GM04504 (cell line): ENCODE measurements at regions not wholly inside any gene's neighbourhood (a gene's known extent, or its start where the extent isn't known, plus 50 kb on each side); places are given as distances from the start of the nearest gene placed in this dataset.

Experiments
- DNase-seq: peaks from one replicate; pipeline ENCODE4 v3.0.0-alpha.2; 2012; ENCODE audit warnings: low read depth

DNA sequence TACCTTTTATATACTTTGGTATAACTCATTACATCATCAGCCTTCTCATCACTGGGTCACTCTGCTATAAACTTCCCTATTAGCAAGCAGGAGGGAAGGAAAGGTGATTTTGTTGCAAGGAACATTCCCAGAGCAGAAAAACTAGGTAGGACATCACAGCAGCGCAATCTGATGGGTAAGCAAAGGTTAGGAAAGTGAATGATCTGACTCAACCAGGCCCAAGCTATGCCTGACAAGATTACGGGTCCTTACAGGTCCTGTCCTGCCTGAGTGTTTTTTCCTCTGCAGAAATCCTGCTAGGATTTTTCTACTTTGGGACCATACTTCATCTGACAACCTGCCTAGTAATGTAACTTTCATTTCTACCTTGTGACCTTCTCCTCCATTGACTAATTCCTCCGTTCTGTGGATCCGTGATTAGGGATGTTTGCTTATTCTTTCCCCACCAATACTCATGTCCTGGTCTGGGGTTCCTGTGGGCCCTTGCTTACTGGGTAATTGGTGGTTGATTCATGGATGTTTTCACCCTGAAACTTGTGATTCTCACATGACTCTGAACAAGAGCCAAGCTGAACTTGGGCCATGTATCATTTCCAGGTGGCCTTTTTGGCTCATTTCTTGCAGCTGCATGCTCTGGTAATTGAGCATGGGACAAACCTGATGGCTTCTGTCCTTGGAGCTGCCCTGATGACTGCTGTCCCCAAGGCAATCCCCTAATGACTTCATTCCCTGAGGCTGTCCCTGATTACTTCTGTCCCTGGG, 111.9 kb upstream of the KIT start:
- DNase-seq = no peak

DNA sequence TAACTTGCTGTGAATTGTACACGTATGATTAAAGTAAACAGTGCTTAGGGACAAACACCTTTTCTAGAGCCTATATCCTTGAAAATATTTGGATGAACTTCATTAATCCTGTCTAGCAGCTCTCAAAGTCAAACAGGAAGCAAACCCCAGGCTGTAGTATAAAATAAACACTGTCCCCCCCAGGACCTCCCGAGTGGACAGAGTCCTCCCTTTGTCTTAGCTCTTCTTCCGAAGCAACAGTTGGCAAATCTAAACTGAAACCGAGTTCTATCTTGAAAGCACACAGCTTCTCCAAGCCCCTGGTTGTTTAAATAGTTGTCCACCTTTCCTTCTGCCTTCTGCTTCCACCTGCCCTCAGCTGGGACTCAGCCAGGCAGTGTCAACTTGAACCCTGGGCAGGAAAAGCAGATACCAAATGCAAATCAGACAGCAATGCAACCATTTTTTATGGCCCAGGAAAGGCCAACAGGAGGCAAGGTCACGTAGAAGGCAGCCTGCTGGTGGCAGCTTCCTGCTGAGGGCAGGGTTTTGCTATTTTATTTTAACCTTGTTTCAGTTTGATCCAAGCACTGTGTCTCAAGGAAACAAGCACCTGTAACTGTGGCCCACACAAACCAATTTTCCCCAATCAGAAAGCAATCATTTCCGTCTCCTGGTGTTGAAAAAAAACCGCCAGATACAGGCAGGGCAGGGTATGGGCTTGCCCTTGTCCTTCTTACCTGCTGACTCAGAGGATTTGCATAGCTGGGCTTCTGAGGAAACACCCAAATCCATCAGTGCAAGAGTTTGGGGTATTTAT, 110.3 kb upstream of the KIT start:
- no peak for DNase-seq

DNA sequence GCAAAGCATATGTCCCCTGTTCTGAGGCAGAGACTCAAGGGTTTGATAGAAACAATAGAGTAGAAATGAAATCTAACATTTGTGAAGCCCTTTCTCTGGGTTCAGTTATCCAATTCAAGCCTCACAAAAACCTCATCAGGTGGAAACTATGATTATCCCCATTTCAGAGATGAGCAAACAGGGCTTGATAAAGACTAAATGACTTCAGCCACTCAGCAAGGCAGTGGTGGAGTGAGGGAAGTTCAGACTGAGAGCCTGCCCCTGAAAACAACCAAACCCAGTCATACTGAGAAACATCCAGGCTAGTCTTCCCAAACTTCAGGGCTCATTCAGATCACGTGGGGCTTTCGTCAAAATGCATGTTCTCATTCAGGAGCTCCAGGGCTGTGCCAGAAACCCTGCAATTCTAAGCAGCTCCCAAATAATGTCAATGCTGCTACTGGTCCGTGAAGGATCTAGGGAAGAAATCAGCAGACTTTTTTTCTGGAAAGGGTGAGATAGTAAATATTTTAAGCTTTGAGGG, 109.6 kb upstream of the KIT start:
- no peak for DNase-seq

DNA sequence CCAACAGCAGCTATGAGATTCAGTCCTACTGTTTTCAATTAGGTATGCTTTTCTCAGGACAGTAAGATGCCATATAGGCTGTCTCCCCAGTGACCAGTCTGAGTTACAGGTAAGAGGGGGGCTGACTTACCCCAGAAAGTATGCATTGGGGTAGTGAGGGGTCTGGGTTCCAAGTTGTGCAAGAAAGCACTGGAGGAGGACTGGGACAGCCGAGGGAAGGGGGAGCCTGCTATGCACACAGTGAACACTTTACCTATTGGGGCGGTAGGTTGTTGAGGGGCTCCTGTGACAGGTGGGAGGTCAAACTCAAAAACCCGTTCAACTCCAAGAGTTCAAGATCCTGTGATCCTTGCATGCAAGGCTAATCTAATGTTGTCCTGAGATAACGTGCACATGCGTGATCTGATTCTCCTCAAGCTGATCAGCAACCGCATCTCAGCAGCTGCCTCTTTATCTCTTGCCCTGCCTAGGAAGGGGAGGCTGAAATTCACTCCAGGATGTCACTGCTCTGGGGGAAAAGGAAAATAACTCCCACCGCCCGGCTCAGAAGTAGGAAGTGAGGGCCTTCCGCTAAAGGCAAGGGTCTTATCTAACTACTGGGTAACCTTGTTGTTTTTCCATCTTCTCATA, 108.8 kb upstream of the KIT start:
- DNase-seq = no peak

DNA sequence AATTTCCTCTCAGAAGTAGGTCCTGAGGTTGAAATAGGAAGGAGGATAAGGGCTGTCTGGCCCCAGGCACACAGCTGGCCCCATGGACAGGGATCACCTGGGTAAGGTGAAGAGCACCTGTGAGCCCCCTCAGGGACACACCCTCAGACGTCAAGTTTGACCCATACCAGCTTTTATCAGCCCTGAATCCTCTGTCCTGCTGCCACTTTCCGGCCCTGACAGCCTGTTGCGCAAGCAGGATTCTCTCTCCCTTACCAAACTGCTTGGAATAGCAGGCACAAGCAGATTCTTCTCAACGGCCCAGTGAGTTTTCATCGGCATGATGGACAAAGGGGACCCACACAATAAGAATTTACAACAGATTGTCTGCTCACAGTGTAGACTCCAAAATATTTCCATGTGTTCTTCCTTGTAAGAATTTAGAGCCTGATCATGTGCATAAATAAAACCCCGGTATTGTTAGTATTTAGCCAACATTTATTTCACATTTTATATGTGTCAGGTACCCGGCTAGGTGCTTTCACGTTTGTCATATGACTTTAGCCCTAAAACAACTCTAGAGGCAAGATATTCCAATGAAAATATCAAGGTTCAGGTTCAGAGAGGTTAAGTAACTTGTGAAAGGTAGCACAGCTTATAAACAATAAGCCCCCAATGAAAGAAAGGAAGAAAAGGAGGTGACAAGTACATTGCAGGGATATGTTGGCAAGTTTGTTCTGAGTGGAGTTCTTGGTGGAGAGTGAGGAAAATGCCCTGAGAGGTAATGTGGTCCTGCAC, 107.2 kb upstream of the KIT start:
- DNase-seq = no peak

DNA sequence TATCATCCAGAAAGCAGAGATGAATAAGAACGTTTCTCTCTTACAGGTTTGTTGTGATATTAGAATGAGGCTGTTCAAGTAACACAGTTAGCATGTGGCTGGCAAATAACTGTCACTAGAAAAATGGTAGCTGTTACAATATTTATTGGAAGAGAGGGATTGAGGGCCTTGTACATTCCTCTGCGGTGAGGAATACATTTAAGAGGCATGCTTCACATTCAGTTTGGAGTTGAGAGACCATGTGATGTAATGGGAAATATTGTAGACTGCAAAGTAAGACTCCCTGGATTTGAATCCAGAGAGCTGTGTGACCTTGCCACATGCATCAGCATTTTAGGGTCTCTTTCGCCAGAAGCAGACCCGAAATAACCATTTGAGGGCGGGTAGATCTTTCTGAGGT, 104.8 kb upstream of the KIT start:
- no peak for DNase-seq

DNA sequence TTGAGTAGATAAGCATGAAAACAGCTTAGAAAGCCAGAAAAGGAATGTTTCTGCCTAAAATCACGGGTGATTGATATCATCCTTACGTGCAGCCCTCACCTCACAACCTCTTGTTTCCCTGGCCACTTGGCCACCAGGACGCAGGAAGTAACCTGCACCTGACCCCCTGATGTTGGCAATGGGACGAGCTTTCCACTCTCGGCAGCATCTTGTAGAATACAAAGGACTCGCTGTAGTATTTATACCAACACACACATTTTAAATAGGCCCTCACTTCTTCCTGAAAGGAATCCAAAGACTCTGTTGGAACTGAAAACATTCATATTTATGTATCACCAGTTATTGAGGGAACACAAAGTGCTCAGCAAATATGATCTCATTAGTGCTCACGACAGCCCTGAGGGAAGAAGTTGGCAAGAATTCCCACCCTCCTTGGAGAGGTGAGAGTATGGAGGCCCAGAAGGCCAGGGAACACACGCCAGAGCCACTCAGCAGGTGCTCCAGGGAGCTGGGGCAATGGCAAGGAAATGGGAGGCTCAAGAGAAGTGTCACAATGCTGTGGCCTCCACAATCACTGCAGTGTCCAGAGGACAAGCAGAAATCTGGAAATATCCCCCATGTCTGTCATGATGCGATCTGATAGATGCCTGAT, 103.3 kb upstream of the KIT start:
- no peak for DNase-seq

DNA sequence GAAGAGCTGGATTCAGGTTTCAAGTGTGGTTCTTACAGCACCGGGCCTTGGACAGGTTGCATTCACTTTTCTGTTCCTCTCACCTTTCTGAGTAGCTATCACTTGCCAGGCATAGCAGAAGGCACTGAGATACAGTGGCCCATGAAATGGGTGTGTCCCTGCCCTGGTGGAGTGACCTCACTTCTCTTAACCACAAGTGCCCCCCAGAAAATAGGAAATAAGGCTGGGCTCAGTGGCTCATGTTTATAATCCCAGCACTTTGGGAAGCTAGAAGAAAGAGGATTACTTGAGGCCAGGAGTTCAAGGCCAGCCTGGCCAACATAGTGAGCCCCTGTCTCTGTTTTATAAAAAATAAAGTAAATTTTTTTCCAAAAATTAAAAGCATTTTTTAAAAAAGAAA, 101.7 kb upstream of the KIT start:
- no peak for DNase-seq

DNA sequence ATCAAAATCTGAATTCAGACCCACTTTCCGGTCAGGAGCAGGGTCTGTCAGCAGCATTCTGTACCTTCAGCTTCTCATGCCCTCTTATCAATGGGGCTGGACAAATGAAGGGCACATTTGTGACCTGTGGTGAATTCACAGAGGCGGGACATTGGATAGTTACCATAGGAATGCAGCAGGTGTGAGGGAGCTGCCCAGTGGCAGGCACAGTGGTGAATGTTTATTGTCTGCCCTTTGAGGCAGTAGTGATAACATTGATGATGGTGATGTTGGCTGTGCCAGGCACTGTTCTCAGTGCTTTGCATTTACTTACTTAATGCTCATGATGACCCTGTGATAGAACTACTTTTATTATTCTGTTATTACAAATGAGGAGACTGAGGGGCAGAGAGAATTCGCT, 101.2 kb upstream of the KIT start:
- DNase-seq = no peak

DNA sequence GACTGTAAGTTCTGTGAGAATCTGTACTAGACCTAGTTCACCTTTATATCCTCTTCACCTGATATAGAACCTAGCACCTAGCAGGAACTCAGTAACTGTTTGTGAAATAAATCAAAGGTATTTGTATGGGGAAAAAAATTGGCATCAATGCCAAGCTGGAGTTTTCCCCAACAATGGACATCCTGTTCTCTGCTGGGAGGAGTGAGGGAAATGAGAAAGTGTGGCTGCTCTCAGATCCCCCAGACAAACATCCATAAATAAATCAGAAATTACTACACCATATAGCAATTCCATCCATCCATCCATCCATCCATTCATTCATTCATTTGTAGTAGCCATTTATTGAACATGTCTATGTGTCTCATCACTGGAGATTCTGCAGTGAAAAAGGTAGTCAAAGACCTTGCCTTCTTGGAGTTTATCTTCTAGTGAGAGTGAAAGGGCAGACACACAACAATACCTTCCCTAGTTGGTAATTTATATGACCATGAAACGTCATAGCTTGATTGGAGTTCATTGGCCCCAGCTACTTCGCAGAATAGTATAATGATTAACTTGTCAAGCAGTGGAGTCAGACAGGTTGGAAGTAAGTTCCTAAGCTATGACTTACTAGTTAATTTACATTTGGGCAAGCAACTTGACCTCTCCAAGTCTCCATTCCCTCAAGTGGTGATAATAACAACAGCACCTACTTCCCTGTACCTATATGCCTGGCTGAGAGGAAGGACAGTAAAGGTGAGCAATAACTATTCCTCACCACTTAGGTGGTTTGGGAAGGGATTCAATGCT, 98.7 kb upstream of the KIT start:
- no peak for DNase-seq

DNA sequence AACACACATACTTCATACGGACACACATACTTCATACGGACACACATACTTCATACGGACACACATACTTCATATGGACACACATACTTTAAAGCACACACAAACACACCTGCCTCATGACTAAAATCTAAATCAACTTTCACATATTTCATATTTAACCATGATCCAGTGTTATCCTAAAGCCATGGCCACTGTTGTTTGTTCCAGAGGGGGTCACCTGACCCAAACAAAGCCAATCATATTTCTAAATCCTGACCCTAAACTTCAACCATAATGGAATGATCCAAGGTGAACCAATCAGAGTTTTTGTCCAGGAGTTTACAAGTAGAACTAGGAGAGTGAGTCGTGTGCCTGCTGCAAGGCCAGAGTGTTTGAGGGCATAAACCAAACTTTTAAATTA, 97.2 kb upstream of the KIT start:
- DNase-seq = no peak

DNA sequence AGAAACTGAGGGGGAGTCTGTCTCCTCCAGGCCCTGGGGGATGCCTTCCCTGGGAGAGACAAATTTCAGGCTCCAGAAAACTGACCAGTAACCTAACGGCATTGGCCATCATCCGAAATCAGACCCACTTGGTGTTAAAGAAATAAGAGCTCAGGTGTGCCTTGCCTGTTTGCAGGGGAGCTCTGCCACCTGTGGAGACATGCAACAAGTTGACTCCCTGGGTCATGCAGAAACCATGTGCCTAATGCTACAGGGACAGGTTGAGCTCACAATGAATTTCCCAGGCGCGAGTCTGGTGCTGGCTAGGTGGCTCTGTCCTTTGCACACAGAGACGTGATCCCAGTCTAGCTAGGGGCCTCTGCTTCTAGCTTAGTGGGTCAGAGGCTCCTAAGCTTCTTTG, 95.8 kb upstream of the KIT start:
- DNase-seq = no peak

DNA sequence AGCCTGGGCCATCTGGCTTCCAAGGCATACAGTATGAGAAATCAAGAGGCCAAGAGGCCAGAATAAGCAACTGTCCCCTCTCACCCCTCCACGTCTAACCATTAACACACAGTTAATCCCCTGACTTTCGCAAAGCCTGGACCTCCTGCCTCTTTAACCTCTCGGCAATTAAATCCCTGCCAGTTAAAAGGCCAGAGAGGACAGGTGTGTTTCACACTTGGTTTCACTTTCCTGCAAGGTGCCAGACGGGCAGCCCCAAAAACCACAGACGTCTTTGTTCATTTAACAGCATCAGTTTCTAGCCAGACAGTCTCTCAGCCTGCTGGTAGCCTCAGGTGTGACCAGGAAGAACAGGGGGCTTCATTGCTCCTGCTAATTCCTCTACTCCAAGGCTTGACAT, 91.1 kb upstream of the KIT start:
- no peak for DNase-seq

DNA sequence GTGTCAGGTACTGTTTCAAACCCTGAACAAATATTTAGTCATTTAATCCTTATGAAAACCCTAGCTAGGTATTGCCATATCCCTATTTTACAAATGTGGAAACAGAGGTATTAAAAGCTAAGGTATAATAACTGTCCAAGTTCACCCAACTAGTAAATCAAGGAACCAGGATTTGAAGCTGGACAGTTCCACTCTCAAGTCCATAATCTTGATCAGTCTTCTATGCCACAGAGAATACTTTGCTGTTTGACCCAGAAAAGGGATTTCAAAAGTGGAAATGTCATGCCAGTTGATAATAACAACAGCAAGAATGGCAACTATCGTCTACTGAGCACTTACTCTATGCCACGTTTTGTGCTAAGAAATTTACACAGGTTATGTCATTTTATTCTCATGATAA, 90.4 kb upstream of the KIT start:
- DNase-seq = no peak

DNA sequence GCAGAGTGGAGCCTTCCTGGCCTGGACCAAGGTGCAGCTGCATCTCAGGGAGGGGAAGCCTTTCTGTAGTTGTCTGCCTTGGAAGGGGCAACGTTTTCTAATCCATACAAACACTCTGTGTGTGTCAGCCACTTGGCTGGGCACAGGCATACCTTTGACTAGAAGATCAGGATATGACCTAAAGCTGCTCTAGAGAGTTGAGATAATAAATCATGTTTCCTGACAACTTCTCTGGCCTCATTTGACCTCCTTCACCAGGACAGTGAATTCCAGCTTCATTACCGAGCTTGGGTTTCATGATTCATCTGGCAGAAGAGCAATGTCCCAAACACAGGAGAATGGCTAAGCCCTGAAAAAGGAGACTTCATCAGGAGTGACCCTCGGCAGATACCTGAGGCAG, 89.6 kb upstream of the KIT start:
- DNase-seq = peak; percentile 86

DNA sequence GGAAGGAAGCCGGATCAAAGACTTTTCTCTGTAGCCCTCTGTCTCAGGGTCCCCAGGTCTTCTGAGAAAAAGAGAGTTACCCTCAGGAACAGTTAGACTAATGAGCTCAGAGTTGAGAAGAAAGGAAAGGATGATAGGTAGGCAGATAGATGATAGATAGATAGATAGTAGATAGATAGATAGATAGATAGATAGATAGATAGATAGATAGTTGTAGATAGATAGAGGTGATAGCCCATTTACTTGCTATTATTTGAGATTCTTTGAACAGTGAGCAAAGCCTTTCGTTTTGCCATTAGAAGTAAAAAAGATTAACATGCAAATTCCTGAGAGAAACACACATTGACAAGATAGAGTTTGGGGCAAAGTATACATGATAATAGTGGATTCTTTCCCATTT, 86.9 kb upstream of the KIT start:
- DNase-seq = no peak

DNA sequence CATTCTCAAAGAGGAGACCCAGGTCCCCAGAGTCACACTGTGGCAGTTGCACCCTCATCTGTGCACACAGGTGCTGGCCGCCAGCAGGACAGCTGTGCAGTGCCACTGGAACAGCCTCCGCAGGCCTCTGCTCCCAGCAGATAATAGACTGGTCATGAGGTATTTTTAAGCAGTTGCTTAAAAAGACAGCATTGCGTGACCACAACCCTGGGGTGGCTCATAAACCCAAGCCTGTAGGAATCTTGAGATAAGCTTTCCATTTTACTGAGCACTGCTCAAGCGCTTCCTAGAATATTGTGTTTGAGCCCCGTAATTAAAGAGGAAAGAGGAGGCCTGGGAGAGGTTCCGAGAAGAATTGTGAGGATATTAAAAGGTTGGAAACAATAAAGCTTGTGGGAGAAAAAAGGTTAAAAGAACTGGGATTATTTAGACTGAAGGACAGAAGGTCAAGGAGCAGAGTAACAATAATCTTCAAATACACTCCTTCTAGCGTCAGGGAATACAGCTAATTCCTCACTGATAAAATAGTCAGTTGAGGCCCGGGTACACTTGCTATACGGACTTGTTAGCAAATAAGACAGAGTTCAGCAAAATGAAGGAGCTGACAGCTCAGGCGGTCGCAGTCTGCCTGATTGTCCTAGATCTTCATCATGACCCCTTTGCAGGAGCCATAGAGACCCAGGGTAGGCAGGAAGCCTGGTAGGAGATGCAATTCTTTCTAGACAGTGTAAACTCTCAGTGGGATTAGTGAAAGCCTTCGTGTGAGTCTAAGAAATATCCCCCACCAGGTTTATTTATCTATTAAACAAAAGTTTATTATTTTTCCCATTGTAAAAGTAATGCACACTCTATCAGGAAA, 86.2 kb upstream of the KIT start:
- DNase-seq = no peak

DNA sequence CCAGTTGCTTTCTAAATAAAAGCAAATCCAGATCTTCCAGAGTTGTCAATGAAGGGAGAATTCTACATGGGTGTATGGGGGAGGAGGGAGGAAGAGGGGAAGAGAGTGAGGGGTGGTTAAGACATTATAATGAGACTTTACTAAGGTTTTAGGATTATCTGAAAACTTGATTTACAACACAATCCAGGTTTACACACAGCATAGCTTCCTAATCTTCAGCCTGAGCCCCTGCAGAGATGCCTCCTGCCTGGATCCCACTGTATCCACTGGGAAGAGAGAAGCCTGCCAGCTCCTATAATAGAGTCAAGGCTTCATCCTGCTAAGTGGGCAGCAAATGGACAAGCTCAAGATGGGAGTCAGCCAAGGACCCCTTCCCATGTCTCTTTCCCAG, 85.6 kb upstream of the KIT start:
- no peak for DNase-seq

DNA sequence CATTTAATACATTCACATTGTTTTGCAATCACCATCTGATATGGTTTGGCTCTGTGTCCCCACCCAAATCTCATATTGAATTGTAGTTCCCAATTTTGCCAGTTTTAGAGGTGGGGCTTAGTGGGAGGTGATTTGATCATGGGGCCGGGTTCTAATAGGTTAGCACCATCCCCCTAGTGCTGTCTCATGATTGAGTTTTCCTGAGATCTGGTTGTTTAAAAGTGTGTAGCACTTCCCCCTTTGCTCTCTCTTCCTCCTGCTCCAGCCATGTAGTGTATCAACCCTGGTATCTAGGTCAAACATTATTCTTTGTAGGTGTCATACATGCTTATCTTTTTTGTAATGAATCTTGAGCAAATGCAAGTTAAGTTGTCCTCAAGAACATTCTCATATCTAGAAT, 83.3 kb upstream of the KIT start:
- no peak for DNase-seq

DNA sequence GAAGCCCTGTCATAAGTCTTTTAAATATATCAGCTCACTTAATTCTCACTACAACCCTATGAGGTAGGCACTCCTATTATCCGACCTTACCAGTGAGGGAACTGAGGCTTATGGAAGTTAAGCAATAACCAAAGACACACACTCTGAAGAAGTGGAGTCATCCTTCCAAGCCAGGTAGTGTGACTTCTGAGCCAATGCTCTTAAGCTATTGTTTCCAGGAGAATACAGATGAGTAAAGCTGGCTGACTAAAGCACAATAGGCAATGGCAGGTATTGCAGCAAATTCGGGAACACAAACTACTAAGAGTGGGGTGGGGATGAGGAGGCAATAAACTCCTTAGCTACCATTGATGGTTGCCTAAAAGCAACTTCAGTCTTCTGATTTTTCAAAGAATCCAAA, 81.8 kb upstream of the KIT start:
- no peak for DNase-seq
